ENCODE measurements at regions not wholly inside any gene's neighbourhood (a gene's known extent, or its start where the extent isn't known, plus 50 kb on each side); places are given as distances from the start of the nearest gene placed in this dataset.
"Not testable (repeated sequence)": the region's sequence is repeated elsewhere in the genome, so short reads cannot be mapped to it uniquely, and the experiment has no call there.

GRCh38 chr12:131390412-131391334 lies 320.2 kb upstream of the SFSWAP start:
- no peak for ATAC-seq
- H3K36me3 ChIP-seq = no peaks in the 10 kb centered on the region
- no peak for DNase-seq
- TF ChIP-seq CTCF (IDR thresholded peaks at IDR 0.05) = no peak
- no peak overlapping the region for H3K4me3 ChIP-seq
- peaks cover 0 to 36% (median 20%) of the 10 kb centered on the region in 7 donors for H3K27me3 ChIP-seq
- no peaks in the 10 kb centered on the region for H3K9me3 ChIP-seq
- no peaks in the 10 kb centered on the region for H3K4me1 ChIP-seq
- intact Hi-C loops (cut with DNase I) = no loop called here
- WGBS, 2 donors = 59 to 61% methylated on average over 19 of the region's 19 CpGs
- H3K27ac ChIP-seq = no peak overlapping the region

GRCh38 chr12:131391399-131391798 lies 319.5 kb upstream of the SFSWAP start:
- Histone ChIP-seq H3K4me3 (no peak overlapping the region), H3K9me3 (peaks cover 0 to 4% (median 0%) of the 10 kb centered on the region in 11 donors), H3K27ac (no peak overlapping the region), H3K4me1 (no peaks in the 10 kb centered on the region), H3K36me3 (no peaks in the 10 kb centered on the region), H3K27me3 (peaks cover 0 to 29% (median 14%) of the 10 kb centered on the region in 7 donors)
- whole genome bisulfite sequencing, 2 donors = 81 to 85% methylated on average over 10 of the region's 10 CpGs
- ATAC-seq = no peak
- intact Hi-C loops (cut with DNase I) = no loop called here
- DNase-seq = no peak
- TF ChIP-seq CTCF (IDR thresholded peaks at IDR 0.05) = no peak

- H3K4me1 ChIP-seq; DNase-seq; ATAC-seq; H3K27ac ChIP-seq; intact Hi-C loops (cut with DNase I); H3K36me3 ChIP-seq; H3K4me3 ChIP-seq: not testable (repeated sequence)
- Histone ChIP-seq H3K9me3 (peaks cover 0 to 27% (median 12%) of the 10 kb centered on the region in 11 donors), H3K27me3 (peaks cover 0 to 12% (median 0%) of the 10 kb centered on the region in 7 donors)
- WGBS, 2 donors = 80 to 81% methylated on average over 11 of the region's 11 CpGs
These were observed 316.1 kb upstream of the SFSWAP start for GRCh38 chr12:131394752-131395151.

- intact Hi-C loops (cut with DNase I); H3K4me3 ChIP-seq; H3K4me1 ChIP-seq; H3K27ac ChIP-seq; H3K36me3 ChIP-seq; ATAC-seq; DNase-seq: not testable (repeated sequence)
- Histone ChIP-seq H3K27me3 (peaks cover 0 to 12% (median 0%) of the 10 kb centered on the region in 7 donors), H3K9me3 (peaks cover 0 to 27% (median 12%) of the 10 kb centered on the region in 11 donors)
- WGBS, 2 donors = 92 to 96% methylated on average over 5 of the region's 5 CpGs
These were observed 315.6 kb upstream of the SFSWAP start for GRCh38 chr12:131395209-131395684.

GRCh38 chr12:131395971-131396573 lies 314.8 kb upstream of the SFSWAP start:
- no peaks in the 10 kb centered on the region for H3K4me1 ChIP-seq
- no peak overlapping the region for H3K4me3 ChIP-seq
- no peak for DNase-seq
- no peak overlapping the region for H3K27ac ChIP-seq
- ATAC-seq = no peak
- no peak for TF ChIP-seq CTCF (IDR thresholded peaks at IDR 0.05)
- H3K27me3 ChIP-seq = peaks cover 0 to 5% (median 0%) of the 10 kb centered on the region in 7 donors
- WGBS, 2 donors = 91 to 92% methylated on average over 1 of the region's 1 CpG
- H3K36me3 ChIP-seq = no peaks in the 10 kb centered on the region
- intact Hi-C loops (cut with DNase I) = no loop called here
- H3K9me3 ChIP-seq = peaks cover 0 to 27% (median 12%) of the 10 kb centered on the region in 11 donors
